NK-92 treated with Interleukin-12 subunit alpha and Interleukin-12 subunit beta, amount 100 ng/mL, for 24 hours (cell line): ENCODE measurements at regions not wholly inside any gene's neighbourhood (a gene's known extent, or its start where the extent isn't known, plus 50 kb on each side); places are given as distances from the start of the nearest gene placed in this dataset.

Experiments used
- DNase-seq: peaks from one replicate; lab custom pipeline; 2025; lab: John Stamatoyannopoulos, UW

DNA sequence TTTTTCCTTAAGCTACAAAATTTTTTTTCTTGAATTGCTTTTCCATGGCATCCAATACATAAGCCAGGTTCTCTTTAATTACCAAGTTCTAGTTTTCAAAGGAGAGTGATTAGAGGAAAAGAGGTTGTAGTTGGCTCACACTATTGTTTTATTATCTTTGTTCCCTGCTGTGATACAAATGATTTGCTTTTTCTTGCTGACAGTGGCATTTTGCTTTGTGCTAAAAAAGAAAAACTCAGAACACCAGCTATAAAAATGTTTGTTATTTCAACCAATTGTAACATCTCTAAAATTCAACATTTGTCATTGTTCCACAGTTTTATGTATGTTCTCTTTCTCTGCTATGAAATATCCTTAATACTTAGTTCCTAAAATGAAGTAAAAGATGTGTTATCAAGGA is 1817.2 kb downstream of the STIM2 start:
- no peak for DNase-seq

GRCh38 chr4:28682847-28683246 is 1822.2 kb downstream of the STIM2 start:
- DNase-seq = no peak

GRCh38 chr4:28686618-28687017 is 1826.0 kb downstream of the STIM2 start:
- DNase-seq = peak; percentile 1

- DNase-seq = no peak
Observed at GRCh38 chr4:28690890-28691289, 1830.2 kb downstream of the STIM2 start.

DNA sequence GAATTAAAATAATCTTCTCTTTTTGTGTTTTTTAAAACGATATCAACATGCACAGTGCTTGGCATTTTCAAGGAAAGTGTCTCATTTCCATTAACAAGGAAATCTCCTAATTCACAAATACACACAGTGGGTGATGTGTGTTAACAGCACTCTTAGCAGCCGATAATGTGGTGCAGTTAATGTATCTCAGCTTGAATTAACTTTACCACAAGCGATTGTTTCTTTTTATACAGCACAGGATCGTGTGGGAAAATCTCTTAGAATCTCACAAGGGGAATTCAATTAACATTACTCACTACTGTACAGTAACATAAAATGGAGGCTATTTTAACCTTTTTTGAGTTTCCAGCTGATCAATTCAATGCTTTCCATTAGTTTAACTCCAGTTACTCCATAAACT is 1841.9 kb downstream of the STIM2 start:
- DNase-seq = no peak

DNA sequence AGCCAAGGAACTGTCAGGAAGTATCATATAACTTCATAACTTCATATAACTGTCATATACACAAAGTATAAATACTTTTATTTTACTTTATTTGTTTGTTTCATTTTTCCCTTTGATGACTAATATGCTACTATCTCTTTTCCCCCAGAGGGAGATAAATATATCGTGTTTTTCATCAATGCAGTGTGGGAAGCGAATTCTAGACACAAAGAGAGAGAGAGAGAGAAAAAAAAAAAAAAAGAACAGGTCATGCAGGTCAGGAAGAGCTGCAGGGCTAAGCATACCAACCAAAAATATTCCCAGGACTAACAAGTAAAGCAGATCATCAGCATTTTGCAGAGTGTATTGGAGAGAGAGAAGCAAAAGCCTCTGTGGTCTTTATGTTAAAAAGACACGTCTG is 1849.2 kb downstream of the STIM2 start:
- no peak for DNase-seq

- DNase-seq = no peak
Observed at GRCh38 chr4:28723371-28723770, 1862.7 kb downstream of the STIM2 start.

DNA sequence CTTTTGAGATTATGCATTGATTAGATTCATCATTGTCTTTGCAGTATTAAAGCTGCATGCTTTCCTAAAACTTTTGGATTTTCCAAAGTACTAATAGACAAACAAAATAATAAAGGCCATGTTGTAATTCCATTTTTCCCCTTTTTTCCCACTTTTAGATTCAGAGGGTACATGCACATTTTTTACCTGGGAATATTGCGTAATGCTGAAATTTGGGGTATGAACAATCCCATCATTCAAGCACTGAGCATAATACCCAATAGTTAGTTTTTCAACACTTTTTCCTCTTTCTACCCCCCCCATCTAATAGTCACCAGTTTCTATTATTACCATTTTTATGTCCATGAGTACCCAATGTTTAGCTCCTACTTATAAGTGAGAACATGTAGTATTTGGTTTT is 1863.6 kb downstream of the STIM2 start:
- DNase-seq = no peak

GRCh38 chr4:28730304-28730703 is 1869.7 kb downstream of the STIM2 start:
- DNase-seq = no peak

- no peak for DNase-seq
Observed at GRCh38 chr4:28744066-28744465, 1883.4 kb downstream of the STIM2 start.

DNA sequence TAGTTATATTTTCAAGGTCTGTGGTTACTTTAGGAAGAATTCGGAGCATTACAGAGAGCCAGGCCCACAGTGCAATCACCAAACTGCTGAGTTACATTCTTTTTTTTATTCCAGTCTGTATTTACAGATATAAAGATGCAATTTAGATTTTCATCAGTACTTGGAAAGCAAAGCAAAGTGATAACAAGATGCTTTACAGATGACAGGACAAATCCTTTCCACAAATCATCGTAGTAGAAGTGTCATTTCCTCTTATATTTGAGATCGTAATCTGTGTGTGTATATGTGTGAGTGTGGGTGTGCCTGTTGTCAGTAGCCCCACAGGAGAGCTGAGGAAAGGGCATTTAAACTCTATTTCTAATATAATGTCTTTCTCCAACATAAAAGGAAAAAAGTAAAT is 1893.7 kb downstream of the STIM2 start:
- no peak for DNase-seq

GRCh38 chr4:28755081-28755480 is 1894.4 kb downstream of the STIM2 start:
- no peak for DNase-seq

GRCh38 chr4:28759064-28759463 is 1898.4 kb downstream of the STIM2 start:
- DNase-seq = no peak

DNA sequence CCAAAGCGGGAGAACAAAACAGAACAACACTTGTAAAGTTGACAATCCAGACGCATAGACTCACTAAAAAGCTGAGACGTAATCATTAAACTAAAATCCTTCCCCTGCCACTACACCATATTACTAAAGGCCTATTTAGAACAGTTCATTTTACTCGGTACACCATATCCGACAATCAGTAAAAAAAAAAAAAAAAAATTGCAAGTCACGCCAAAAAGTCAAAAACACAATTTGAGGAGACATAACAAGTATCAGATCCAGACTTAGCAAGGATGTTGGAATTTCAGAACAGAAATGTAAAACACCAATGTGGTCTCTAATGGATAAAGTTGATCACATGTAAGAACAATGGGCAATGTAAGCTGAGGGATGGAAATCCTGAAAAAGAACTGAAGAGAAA is 1899.4 kb downstream of the STIM2 start:
- no peak for DNase-seq

- DNase-seq = no peak
Observed at GRCh38 chr4:28772066-28772465, 1911.4 kb downstream of the STIM2 start.

- no peak for DNase-seq
Observed at GRCh38 chr4:28772788-28773187, 1912.1 kb downstream of the STIM2 start.

GRCh38 chr4:28774344-28774743 is 1913.7 kb downstream of the STIM2 start:
- no peak for DNase-seq

DNA sequence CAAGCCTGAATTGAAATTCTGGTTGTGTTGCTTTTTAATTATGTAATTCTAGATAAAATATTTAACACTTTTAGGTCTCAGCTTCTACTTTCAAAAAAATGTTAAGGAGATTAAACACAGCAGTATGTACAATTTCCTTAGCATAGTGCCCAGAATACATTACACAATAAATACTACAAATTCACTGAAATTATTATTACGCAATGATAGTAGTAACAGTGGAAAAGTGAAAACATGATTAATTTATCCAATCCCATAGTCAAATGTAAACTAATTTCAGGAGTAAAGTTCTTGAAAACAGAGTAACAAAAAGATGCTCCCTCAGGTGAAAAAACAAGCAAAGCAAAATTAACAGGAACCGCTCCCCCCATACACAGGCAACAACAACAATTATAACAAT is 1915.4 kb downstream of the STIM2 start:
- no peak for DNase-seq

- no peak for DNase-seq
Observed at GRCh38 chr4:28784188-28784587, 1923.5 kb downstream of the STIM2 start.

GRCh38 chr4:28787947-28788346 is 1927.3 kb downstream of the STIM2 start:
- DNase-seq = no peak

GRCh38 chr4:28788929-28789490 is 1928.4 kb downstream of the STIM2 start:
- no peak for DNase-seq

DNA sequence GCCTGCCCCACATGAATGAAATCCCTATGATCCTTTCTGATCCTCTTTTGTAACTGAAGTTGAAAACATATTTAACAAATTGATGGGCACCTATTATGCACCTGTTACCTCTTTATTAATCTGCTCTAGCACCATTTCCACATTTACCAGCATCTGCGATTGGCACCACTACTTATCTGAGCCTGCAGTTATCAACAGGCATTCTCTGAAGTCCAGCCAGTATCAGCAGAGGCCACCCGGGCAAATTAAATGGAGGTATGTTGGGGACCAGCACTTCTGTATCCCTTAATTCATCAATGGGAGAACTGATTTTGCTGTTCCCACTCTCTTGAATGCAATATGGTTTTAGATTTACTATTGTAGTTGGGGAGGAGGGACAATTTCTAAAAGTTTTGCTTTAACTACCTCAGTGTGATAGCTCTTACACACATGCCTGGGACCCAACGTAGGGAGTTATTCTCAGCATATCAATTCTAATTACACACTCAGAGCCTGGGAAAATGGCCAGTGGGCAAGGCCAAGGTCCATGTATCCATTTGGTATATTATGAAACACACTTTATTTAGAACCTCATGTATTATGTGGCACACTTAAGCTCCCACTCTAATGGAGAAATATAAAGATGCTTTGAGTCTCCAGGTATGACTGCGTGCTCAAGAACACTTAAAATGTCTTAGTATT is 1927.1 kb upstream of the PCDH7 start:
- no peak for DNase-seq

GRCh38 chr4:28799696-28800095 is 1920.5 kb upstream of the PCDH7 start:
- DNase-seq = no peak

- DNase-seq = no peak
Observed at GRCh38 chr4:28811025-28811424, 1909.1 kb upstream of the PCDH7 start.
